SK-N-SH (cell line): ENCODE measurements at regions not wholly inside any gene's neighbourhood (a gene's known extent, or its start where the extent isn't known, plus 50 kb on each side); places are given as distances from the start of the nearest gene placed in this dataset.

ENCODE experiments used
- CTCF ChIA-PET: fragments of 300-600, 350-600 bp; formaldehyde crosslinking; extraction: SDS; loops from one replicate; lab custom pipeline; 2021; lab: Yijun Ruan, JAX
- POLR2A ChIA-PET: fragments of 350-600 bp; sonication (Branson Sonifier 250); formaldehyde crosslinking; extraction: SDS; loops from one replicate; lab custom pipeline; 2020; ENCODE audit warnings: antibody characterized with exemption, inconsistent platforms; lab: Yijun Ruan, JAX
- DNase-seq: peaks from one replicate; pipeline ENCODE4 v3.0.0; 2012
- H2AFZ ChIP-seq: fragments of 200-600 bp; sonication (generic); 2 replicates; pipeline ENCODE4 v1.8.1; 2016; ENCODE audit warnings: antibody characterized with exemption, mild to moderate bottlenecking, low read depth
- H3F3A ChIP-seq: fragments of 200-600 bp; sonication (generic); replicated peaks from 2 replicates; pipeline ENCODE3; 2016; ENCODE audit warnings: antibody characterized with exemption, mild to moderate bottlenecking; ENCODE audit not compliant: insufficient read depth
- H3K27ac ChIP-seq, 2 experiments: fragments of 200-500 bp in 1 of 2; fragments of 200-600 bp in 1 of 2; sonication (Bioruptor generic) in 1 of 2; sonication (generic), shearing (Covaris generic) in 1 of 2; 2 replicates each; pipeline versions ENCODE4 v1.5.1 to v1.6.1; 2014 to 2016; ENCODE audit warnings: low read depth in 2 of 2, inconsistent platforms in 1 of 2, low read length in 1 of 2, mild to moderate bottlenecking in 1 of 2, mixed read lengths in 1 of 2
- H3K27me3 ChIP-seq: fragments of 200-600 bp; sonication (generic), shearing (Covaris generic); 2 replicates; pipeline ENCODE4 v1.6.1; 2016; ENCODE audit warnings: mixed run types; ENCODE audit not compliant: insufficient read depth
- H3K36me3 ChIP-seq, 2 experiments: fragments of 200-500 bp in 1 of 2; fragments of 200-600 bp in 1 of 2; sonication (Bioruptor generic) in 1 of 2; sonication (generic) in 1 of 2; replicated peaks in 1 of 2; 2 replicates each; pipeline versions ENCODE3 to v1.5.1; 2014 to 2016; ENCODE audit warnings: low read length in 1 of 2, mild to moderate bottlenecking in 1 of 2; ENCODE audit not compliant: insufficient read depth in 2 of 2, control insufficient read depth in 1 of 2
- H3K4me1 ChIP-seq, 2 experiments: fragments of 200-500 bp in 1 of 2; fragments of 200-600 bp in 1 of 2; sonication (Bioruptor generic) in 1 of 2; sonication (generic), shearing (Covaris generic) in 1 of 2; 2 replicates each; pipeline versions ENCODE4 v1.5.1 to v1.6.1; 2014 to 2016; ENCODE audit warnings: low read depth in 1 of 2, low read length in 1 of 2, mixed run types in 1 of 2; ENCODE audit not compliant: insufficient read depth in 2 of 2, control insufficient read depth in 1 of 2
- H3K4me2 ChIP-seq: fragments of 200-600 bp; sonication (generic), shearing (Covaris generic); 2 replicates; pipeline ENCODE4 v1.6.1; 2017; ENCODE audit warnings: mixed run types
- H3K4me3 ChIP-seq, 2 experiments: fragments of 200-500 bp in 1 of 2; fragments of 200-600 bp in 1 of 2; sonication (Bioruptor generic) in 1 of 2; sonication (generic), shearing (Covaris generic) in 1 of 2; 2 replicates each; pipeline versions ENCODE4 v1.5.1 to v1.8.1; 2014 to 2016; ENCODE audit warnings: low read depth in 2 of 2, inconsistent platforms in 1 of 2, low read length in 1 of 2, mild to moderate bottlenecking in 1 of 2, mixed read lengths in 1 of 2, moderate library complexity in 1 of 2
- H3K79me2 ChIP-seq: fragments of 200-600 bp; sonication (generic); 2 replicates; pipeline ENCODE4 v1.8.1; 2017; ENCODE audit warnings: mild to moderate bottlenecking; ENCODE audit not compliant: insufficient read depth
- H3K9ac ChIP-seq: fragments of 200-600 bp; sonication (generic); 2 replicates; pipeline ENCODE4 v1.6.1; 2017; ENCODE audit warnings: mixed run types
- H3K9me2 ChIP-seq: fragments of 200-600 bp; sonication (generic); 2 replicates; pipeline ENCODE4 v1.6.1; 2017; ENCODE audit warnings: mixed run types
- H3K9me3 ChIP-seq: fragments of 200-600 bp; sonication (generic); 2 replicates; pipeline ENCODE4 v1.6.1; 2017; ENCODE audit warnings: mixed run types, mild to moderate bottlenecking, moderate library complexity
- H4K20me1 ChIP-seq: fragments of 200-600 bp; sonication (generic); 2 replicates; pipeline ENCODE4 v1.6.1; 2017; ENCODE audit warnings: mild to moderate bottlenecking, mixed run types; ENCODE audit not compliant: insufficient read depth
- ELF1 ChIP-seq: IDR thresholded peaks from 2 replicates; pipeline ENCODE4 v1.4.0; 2012
- EP300 ChIP-seq, 2 experiments: IDR thresholded peaks; 2 replicates each; pipeline versions ENCODE4 v1.4.0 to v1.6.1; 2012; ENCODE audit warnings: borderline replicate concordance in 1 of 2, low read depth in 1 of 2, low read length in 1 of 2
- EZH2phosphoT487 ChIP-seq: fragments of 200-600 bp; sonication (generic); IDR thresholded peaks from 2 replicates; pipeline ENCODE4 v1.6.1; 2017; ENCODE audit warnings: low read depth, mixed run types, mild to moderate bottlenecking, antibody characterized with exemption, moderate library complexity, borderline replicate concordance
- FOXM1 ChIP-seq: IDR thresholded peaks from 2 replicates; pipeline ENCODE4 v1.4.0; 2012; ENCODE audit warnings: low read depth, mild to moderate bottlenecking
- GATA2 ChIP-seq: sonication (generic); formaldehyde crosslinking; IDR thresholded peaks from 2 replicates; pipeline ENCODE4 v1.5.0; 2020; ENCODE audit warnings: mild to moderate bottlenecking, missing genetic modification reagents
- JUND ChIP-seq: IDR thresholded peaks from 2 replicates; pipeline ENCODE4 v1.4.0; 2012
- MEF2A ChIP-seq: IDR thresholded peaks from 2 replicates; pipeline ENCODE4 v1.4.0; 2012; ENCODE audit warnings: low read depth, borderline replicate concordance
- MXI1 ChIP-seq: IDR thresholded peaks from 2 replicates; pipeline ENCODE4 v1.6.1; 2012; ENCODE audit warnings: mild to moderate bottlenecking, low read depth, low read length, improper control_type of control experiment
- NFIC ChIP-seq: IDR thresholded peaks from 2 replicates; pipeline ENCODE4 v1.4.0; 2012; ENCODE audit warnings: borderline replicate concordance
- NRF1 ChIP-seq: IDR thresholded peaks from 2 replicates; pipeline ENCODE4 v1.6.1; 2012; ENCODE audit warnings: low read depth, mild to moderate bottlenecking, low read length
- RCOR1 ChIP-seq: fragments of 150-350 bp; IDR thresholded peaks from 2 replicates; pipeline ENCODE4 v1.6.1; 2017; ENCODE audit warnings: antibody characterized with exemption, low read length
- RFX5 ChIP-seq: IDR thresholded peaks from 2 replicates; pipeline ENCODE4 v1.6.1; 2012; ENCODE audit warnings: mild to moderate bottlenecking, improper control_type of control experiment, low read length
- RXRA ChIP-seq: IDR thresholded peaks from 2 replicates; pipeline ENCODE4 v1.4.0; 2012; ENCODE audit warnings: low read depth, mild to moderate bottlenecking, borderline replicate concordance
- SMC3 ChIP-seq: IDR thresholded peaks from 2 replicates; pipeline ENCODE4 v1.6.1; 2012; ENCODE audit warnings: low read depth, low read length, improper control_type of control experiment
- TAF1 ChIP-seq: IDR thresholded peaks from 2 replicates; pipeline ENCODE4 v1.6.1; 2012; ENCODE audit warnings: low read depth, mild to moderate bottlenecking, low read length, moderate library complexity, borderline replicate concordance
- TCF12 ChIP-seq: IDR thresholded peaks from 2 replicates; pipeline ENCODE4 v1.4.0; 2012
- TEAD4 ChIP-seq: IDR thresholded peaks from 2 replicates; pipeline ENCODE4 v1.4.0; 2012; ENCODE audit warnings: mild to moderate bottlenecking, borderline replicate concordance; ENCODE audit not compliant: insufficient read depth
- USF2 ChIP-seq: fragments of 150-350 bp; IDR thresholded peaks from 2 replicates; pipeline ENCODE4 v1.6.1; 2017; ENCODE audit warnings: antibody characterized with exemption, low read length, low read depth, borderline replicate concordance
- WGBS: methylation state at CpG from one replicate; pipeline ENCODE4 v1.1.6; 2017; ENCODE audit warnings: low lambda C conversion rate; 5-methylcytosine and 5-hydroxymethylcytosine counted together
- TF ChIP-seq, protein P1 (sequence below): IDR thresholded peaks from 2 replicates; pipeline ENCODE4 v1.6.1; 2012; ENCODE audit warnings: mild to moderate bottlenecking, low read depth, low read length, moderate library complexity
- TF ChIP-seq, protein P2 (sequence below): IDR thresholded peaks from 2 replicates; pipeline ENCODE4; 2012
- TF ChIP-seq, protein P3 (sequence below): IDR thresholded peaks from 2 replicates; pipeline ENCODE4 v1.4.0; 2012; ENCODE audit warnings: low read depth, borderline replicate concordance
- TF ChIP-seq, protein P4 (sequence below): IDR thresholded peaks from 2 replicates; pipeline ENCODE4 v1.4.0; 2012; ENCODE audit warnings: low read depth, borderline replicate concordance

DNA sequence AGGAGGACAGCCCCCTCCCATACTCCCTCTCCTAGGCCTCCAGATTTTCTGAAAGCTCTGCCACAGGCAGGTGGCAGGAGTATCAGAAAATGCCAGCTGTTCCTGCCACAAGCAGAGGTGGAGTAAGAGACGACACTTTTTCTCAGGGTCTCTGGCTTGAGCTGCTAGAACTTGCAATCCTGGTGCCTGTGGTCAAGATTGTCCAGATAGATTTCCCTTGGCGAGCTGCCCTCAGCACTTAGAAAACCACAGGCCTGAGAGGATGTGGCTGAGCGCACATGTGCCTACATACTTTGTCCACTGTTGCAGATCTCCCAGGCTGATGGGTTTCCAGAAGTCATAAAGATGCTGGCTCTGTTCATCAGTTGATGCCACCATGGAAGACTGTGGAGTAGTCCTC lies 65.7 kb upstream of the NAV2 start (continued):
- peak; percentile 76 to 97 for TF ChIP-seq EP300 (IDR thresholded peaks at IDR 0.05; ENCODE audit: borderline replicate concordance in 1 of 2, low read depth in 1 of 2, low read length in 1 of 2)
- TF ChIP-seq, protein P1, sequence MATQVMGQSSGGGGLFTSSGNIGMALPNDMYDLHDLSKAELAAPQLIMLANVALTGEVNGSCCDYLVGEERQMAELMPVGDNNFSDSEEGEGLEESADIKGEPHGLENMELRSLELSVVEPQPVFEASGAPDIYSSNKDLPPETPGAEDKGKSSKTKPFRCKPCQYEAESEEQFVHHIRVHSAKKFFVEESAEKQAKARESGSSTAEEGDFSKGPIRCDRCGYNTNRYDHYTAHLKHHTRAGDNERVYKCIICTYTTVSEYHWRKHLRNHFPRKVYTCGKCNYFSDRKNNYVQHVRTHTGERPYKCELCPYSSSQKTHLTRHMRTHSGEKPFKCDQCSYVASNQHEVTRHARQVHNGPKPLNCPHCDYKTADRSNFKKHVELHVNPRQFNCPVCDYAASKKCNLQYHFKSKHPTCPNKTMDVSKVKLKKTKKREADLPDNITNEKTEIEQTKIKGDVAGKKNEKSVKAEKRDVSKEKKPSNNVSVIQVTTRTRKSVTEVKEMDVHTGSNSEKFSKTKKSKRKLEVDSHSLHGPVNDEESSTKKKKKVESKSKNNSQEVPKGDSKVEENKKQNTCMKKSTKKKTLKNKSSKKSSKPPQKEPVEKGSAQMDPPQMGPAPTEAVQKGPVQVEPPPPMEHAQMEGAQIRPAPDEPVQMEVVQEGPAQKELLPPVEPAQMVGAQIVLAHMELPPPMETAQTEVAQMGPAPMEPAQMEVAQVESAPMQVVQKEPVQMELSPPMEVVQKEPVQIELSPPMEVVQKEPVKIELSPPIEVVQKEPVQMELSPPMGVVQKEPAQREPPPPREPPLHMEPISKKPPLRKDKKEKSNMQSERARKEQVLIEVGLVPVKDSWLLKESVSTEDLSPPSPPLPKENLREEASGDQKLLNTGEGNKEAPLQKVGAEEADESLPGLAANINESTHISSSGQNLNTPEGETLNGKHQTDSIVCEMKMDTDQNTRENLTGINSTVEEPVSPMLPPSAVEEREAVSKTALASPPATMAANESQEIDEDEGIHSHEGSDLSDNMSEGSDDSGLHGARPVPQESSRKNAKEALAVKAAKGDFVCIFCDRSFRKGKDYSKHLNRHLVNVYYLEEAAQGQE: peak; percentile 63; the same call in 1 of the 2 replicates
- no peak for TF ChIP-seq USF2
- peak; percentile 74 for TF ChIP-seq RCOR1
- peak; percentile 95 for TF ChIP-seq TEAD4
- TF ChIP-seq RFX5: no peak
- TF ChIP-seq RXRA: peak; percentile 86; the same call in 1 of the 2 replicates
- peak; percentile 28; the same call in 1 of the 2 replicates for TF ChIP-seq MEF2A
- TF ChIP-seq, protein P2, sequence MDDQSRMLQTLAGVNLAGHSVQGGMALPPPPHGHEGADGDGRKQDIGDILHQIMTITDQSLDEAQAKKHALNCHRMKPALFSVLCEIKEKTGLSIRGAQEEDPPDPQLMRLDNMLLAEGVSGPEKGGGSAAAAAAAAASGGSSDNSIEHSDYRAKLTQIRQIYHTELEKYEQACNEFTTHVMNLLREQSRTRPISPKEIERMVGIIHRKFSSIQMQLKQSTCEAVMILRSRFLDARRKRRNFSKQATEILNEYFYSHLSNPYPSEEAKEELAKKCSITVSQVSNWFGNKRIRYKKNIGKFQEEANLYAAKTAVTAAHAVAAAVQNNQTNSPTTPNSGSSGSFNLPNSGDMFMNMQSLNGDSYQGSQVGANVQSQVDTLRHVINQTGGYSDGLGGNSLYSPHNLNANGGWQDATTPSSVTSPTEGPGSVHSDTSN: peak; percentile 91
- TF ChIP-seq JUND: peak; percentile 84
- TF ChIP-seq EZH2phosphoT487: no peak
- TF ChIP-seq FOXM1: peak; percentile 86

GRCh38 chr11:19646308-19646707 lies 66.3 kb upstream of the NAV2 start:
- H4K20me1 ChIP-seq: peaks cover 65% of the 10 kb centered on the region
- peaks cover 15% of the 10 kb centered on the region for H3F3A ChIP-seq
- H3K27me3 ChIP-seq: no peaks in the 10 kb centered on the region
- 73% methylated on average over 1 of the region's 1 CpG for WGBS
- H3K4me1 ChIP-seq: peaks cover 12 to 47% of the 10 kb centered on the region in 2 experiments; a peak in 3 of 4 replicates
- peaks cover 80% of the 10 kb centered on the region for H3K79me2 ChIP-seq
- DNase-seq: no peak
- TF ChIP-seq TAF1 (no peak), SMC3 (no peak), MEF2A (no peak), TEAD4 (no peak), ELF1 (0 out of 2 replicates have a peak, but pooled peaks have one; percentile 13), TCF12 (peak; percentile 60; the same call in 1 of the 2 replicates), MXI1 (no peak), NRF1 (no peak), GATA2 (CRISPR knock-in tag) (no peak), EP300 (IDR thresholded peaks at IDR 0.05; ENCODE audit: borderline replicate concordance in 1 of 2, low read depth in 1 of 2, low read length in 1 of 2) (no peak), FOXM1 (no peak), NFIC (no peak)
- TF ChIP-seq, protein P3, sequence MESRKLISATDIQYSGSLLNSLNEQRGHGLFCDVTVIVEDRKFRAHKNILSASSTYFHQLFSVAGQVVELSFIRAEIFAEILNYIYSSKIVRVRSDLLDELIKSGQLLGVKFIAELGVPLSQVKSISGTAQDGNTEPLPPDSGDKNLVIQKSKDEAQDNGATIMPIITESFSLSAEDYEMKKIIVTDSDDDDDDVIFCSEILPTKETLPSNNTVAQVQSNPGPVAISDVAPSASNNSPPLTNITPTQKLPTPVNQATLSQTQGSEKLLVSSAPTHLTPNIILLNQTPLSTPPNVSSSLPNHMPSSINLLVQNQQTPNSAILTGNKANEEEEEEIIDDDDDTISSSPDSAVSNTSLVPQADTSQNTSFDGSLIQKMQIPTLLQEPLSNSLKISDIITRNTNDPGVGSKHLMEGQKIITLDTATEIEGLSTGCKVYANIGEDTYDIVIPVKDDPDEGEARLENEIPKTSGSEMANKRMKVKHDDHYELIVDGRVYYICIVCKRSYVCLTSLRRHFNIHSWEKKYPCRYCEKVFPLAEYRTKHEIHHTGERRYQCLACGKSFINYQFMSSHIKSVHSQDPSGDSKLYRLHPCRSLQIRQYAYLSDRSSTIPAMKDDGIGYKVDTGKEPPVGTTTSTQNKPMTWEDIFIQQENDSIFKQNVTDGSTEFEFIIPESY: no peak
- TF ChIP-seq, protein P4, sequence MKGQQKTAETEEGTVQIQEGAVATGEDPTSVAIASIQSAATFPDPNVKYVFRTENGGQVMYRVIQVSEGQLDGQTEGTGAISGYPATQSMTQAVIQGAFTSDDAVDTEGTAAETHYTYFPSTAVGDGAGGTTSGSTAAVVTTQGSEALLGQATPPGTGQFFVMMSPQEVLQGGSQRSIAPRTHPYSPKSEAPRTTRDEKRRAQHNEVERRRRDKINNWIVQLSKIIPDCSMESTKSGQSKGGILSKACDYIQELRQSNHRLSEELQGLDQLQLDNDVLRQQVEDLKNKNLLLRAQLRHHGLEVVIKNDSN: no peak
- TF ChIP-seq, protein P2: 0 out of 2 replicates have a peak, but pooled peaks have one; percentile 32
- no peaks in the 10 kb centered on the region for H3K9me3 ChIP-seq
- H3K36me3 ChIP-seq: peaks cover 0 to 47% of the 10 kb centered on the region in 2 experiments
- no peak overlapping the region for H3K9ac ChIP-seq
- CTCF ChIA-PET: interaction anchor here (1.0 to 3.8 kb wide), 7 partner anchors 10 to 97 kb away, joined by 3 to 14 read pairs (median 9); no protein-coding TSS in a partner anchor
- H3K4me3 ChIP-seq: no peak overlapping the region
- 0 out of 2 replicates have a peak overlapping the region, but pooled peaks have one; percentile 57 for H3K4me2 ChIP-seq
- H2AFZ ChIP-seq: no peak overlapping the region
- POLR2A ChIA-PET: no interaction called here
- H3K27ac ChIP-seq: peak overlapping the region; percentile 65 to 85; a peak in 3 of 4 replicates
- H3K9me2 ChIP-seq: no peaks in the 10 kb centered on the region
